ENCODE measurements at regions not wholly inside any gene's neighbourhood (a gene's known extent, or its start where the extent isn't known, plus 50 kb on each side); places are given as distances from the start of the nearest gene placed in this dataset.
"Not testable (repeated sequence)": the region's sequence is repeated elsewhere in the genome, so short reads cannot be mapped to it uniquely, and the experiment has no call there.

DNA sequence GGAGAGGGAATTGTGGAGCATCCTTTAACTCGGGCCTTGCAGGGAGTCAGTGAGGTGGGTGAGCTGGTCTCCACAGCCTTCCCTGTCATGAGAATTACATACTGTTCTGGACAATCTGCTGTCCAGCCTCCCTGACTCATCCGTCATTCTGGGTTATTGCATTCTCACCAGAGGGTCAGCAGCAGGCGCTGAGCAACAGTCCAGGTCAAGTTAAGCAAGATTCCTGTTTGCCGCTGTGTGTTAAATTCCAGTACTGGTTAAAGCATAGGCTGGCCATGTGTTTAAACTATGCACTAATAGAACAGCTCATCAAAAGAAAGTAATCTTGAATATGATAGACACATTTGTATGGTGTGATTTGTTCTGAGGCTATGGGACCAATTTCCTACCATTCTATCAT is 167.1 kb upstream of the LRRC61 start:
- H3K9me3 ChIP-seq (ENCODE audit: control insufficient read depth, insufficient read depth, low read length); H3K4me1 ChIP-seq (ENCODE audit: control insufficient read depth, insufficient read depth, low read length); H3K27ac ChIP-seq (ENCODE audit: low read depth, low read length); H3K27me3 ChIP-seq (ENCODE audit: control insufficient read depth, insufficient read depth, low read length); H3K9ac ChIP-seq (ENCODE audit: low read depth, low read length); H3K4me3 ChIP-seq (ENCODE audit: low read depth, low read length); H3K36me3 ChIP-seq (ENCODE audit: control insufficient read depth, insufficient read depth, low read length): not testable (repeated sequence)

DNA sequence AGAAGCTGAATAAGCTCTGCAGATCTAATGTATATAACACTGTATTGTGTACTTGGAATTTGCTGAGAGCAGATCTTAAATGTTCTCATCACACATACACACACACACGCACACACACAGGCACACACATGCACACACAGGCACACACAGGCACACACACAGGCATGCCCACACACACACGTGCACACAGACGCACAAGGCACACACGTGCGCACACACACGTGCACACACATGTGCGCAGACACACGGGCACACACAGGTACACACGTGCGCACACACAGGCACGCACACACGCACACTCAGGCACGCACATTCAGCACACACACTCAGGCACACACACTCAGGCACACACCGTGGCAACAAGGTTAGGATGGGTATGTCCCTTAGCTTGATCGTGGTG is 164.5 kb upstream of the LRRC61 start:
- not testable (repeated sequence) for H3K4me1 ChIP-seq (ENCODE audit: control insufficient read depth, insufficient read depth, low read length); H3K27me3 ChIP-seq (ENCODE audit: control insufficient read depth, insufficient read depth, low read length); H3K9me3 ChIP-seq (ENCODE audit: control insufficient read depth, insufficient read depth, low read length); H3K36me3 ChIP-seq (ENCODE audit: control insufficient read depth, insufficient read depth, low read length); H3K4me3 ChIP-seq (ENCODE audit: low read depth, low read length); H3K9ac ChIP-seq (ENCODE audit: low read depth, low read length); H3K27ac ChIP-seq (ENCODE audit: low read depth, low read length)

DNA sequence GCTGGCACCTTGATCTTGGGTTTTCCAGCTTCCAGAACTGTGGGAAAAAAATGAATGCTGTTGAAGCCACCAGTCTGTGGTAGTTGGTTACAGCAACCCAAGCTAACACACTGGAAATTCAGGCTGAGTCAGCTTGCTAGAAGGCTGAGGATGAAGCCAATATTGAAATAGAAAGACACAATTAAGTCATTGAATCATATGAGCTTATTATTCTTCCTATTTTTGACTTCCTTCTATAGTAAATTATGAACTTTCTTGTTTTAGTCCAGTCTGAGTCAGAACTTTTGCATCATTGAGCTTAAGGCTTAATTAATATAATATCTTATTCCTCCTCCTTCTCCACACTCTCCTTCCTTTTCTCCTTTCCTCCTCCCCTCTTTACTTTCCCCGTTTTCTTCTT is 153.6 kb upstream of the LRRC61 start:
- H3K9me3 ChIP-seq (ENCODE audit: control insufficient read depth, insufficient read depth, low read length); H3K27me3 ChIP-seq (ENCODE audit: control insufficient read depth, insufficient read depth, low read length); H3K27ac ChIP-seq (ENCODE audit: low read depth, low read length); H3K4me3 ChIP-seq (ENCODE audit: low read depth, low read length); H3K9ac ChIP-seq (ENCODE audit: low read depth, low read length); H3K36me3 ChIP-seq (ENCODE audit: control insufficient read depth, insufficient read depth, low read length); H3K4me1 ChIP-seq (ENCODE audit: control insufficient read depth, insufficient read depth, low read length): not testable (repeated sequence)

DNA sequence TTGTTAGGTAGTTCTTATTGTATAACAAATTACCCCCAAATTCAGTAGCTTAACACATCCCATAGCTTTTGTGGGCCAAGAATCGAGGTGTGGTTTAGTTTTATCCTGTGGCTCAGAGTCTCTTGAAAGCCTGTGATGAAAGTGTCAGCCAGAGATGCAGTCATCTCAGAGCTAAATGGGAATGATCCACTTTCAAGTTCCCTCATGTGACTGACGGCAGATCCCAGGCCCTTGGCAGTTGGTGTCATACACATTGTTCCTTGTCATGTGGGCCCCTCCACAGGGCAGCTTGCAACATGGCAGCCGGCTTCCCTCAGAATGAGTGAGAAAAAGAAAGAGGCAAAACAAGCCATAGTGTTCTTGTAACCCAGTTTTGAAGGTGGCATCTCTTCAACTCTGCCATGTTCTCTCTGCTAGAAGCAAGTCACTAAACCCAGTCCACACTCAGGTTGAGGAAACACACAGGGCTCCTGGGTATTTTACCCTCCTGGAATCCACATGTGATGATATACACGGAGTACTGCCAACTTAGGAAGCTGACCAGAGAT is 153.1 kb upstream of the LRRC61 start:
- H3K36me3 ChIP-seq (ENCODE audit: control insufficient read depth, insufficient read depth, low read length), result not testable (repeated sequence)

DNA sequence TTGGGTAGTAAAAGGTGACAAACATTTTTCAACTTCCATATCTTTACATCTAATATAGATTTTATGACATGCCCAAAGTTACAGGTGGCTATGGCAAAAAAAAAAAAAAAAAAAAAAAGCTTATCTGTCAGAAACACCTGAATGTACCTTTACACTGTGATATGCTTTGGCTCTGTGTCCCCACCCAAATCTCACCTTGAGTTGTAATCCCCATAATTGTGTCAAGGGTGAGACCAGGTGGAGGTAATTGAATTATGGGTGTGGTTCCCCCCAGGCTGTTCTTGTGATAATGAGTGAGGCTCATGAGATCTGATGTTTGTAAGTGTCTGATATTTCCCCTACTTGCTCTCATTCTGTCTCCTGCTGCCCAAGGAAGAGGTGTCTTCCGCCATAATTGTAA is 139.6 kb upstream of the LRRC61 start:
- not testable (repeated sequence) for H3K36me3 ChIP-seq (ENCODE audit: control insufficient read depth, insufficient read depth, low read length); H3K9me3 ChIP-seq (ENCODE audit: control insufficient read depth, insufficient read depth, low read length); H3K4me3 ChIP-seq (ENCODE audit: low read depth, low read length); H3K27me3 ChIP-seq (ENCODE audit: control insufficient read depth, insufficient read depth, low read length); H3K9ac ChIP-seq (ENCODE audit: low read depth, low read length); H3K27ac ChIP-seq (ENCODE audit: low read depth, low read length); H3K4me1 ChIP-seq (ENCODE audit: control insufficient read depth, insufficient read depth, low read length)

More for the DNA sequence above, 153.1 kb upstream of the LRRC61 start:
- not testable (repeated sequence) for H3K27me3 ChIP-seq (ENCODE audit: control insufficient read depth, insufficient read depth, low read length); H3K4me3 ChIP-seq (ENCODE audit: low read depth, low read length); H3K9ac ChIP-seq (ENCODE audit: low read depth, low read length); H3K4me1 ChIP-seq (ENCODE audit: control insufficient read depth, insufficient read depth, low read length); H3K9me3 ChIP-seq (ENCODE audit: control insufficient read depth, insufficient read depth, low read length); H3K27ac ChIP-seq (ENCODE audit: low read depth, low read length)

DNA sequence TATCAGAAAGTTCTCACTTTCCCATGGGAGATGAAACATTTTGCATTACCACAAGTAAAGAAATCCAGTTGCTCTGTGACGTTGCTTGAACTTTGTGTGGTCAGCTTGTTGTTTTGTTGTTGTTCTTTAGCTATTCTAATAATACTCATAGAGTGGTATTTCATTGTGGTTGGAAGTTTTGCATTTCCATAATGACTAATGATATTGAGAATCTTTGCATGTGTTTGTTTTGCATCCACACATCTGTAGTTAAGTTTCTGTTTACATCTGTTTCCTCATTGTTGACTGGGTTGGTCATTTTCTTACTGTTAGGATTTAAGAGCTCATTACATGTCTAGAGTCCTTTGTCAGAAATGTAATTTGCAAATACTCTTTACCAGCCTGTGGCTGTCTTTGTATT is 133.2 kb upstream of the LRRC61 start:
- H3K9ac ChIP-seq (ENCODE audit: low read depth, low read length); H3K36me3 ChIP-seq (ENCODE audit: control insufficient read depth, insufficient read depth, low read length); H3K4me1 ChIP-seq (ENCODE audit: control insufficient read depth, insufficient read depth, low read length): not testable (repeated sequence)

DNA sequence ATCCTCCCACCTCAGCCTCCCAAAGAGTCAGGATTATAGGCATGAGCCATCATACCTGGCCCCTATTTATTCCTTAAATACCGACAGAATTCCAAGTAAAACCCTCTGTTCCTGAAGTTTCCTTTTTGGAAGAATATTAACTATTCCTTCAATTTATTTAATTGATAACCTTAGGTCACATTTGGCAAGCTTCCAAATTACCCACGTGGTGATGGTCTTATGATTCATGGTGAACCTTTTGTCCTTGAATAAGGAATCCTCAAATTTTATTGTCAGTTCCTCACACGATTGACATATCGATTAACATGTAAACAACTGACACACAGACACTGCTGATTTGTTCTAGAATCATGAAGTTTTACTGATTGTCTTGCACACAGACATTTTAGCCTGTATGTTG is 130.6 kb upstream of the LRRC61 start:
- H3K9ac ChIP-seq (ENCODE audit: low read depth, low read length); H3K27ac ChIP-seq (ENCODE audit: low read depth, low read length); H3K4me3 ChIP-seq (ENCODE audit: low read depth, low read length); H3K9me3 ChIP-seq (ENCODE audit: control insufficient read depth, insufficient read depth, low read length); H3K36me3 ChIP-seq (ENCODE audit: control insufficient read depth, insufficient read depth, low read length); H3K4me1 ChIP-seq (ENCODE audit: control insufficient read depth, insufficient read depth, low read length); H3K27me3 ChIP-seq (ENCODE audit: control insufficient read depth, insufficient read depth, low read length): not testable (repeated sequence)

More for the DNA sequence above, 133.2 kb upstream of the LRRC61 start:
- not testable (repeated sequence) for H3K9me3 ChIP-seq (ENCODE audit: control insufficient read depth, insufficient read depth, low read length); H3K27ac ChIP-seq (ENCODE audit: low read depth, low read length); H3K27me3 ChIP-seq (ENCODE audit: control insufficient read depth, insufficient read depth, low read length); H3K4me3 ChIP-seq (ENCODE audit: low read depth, low read length)

DNA sequence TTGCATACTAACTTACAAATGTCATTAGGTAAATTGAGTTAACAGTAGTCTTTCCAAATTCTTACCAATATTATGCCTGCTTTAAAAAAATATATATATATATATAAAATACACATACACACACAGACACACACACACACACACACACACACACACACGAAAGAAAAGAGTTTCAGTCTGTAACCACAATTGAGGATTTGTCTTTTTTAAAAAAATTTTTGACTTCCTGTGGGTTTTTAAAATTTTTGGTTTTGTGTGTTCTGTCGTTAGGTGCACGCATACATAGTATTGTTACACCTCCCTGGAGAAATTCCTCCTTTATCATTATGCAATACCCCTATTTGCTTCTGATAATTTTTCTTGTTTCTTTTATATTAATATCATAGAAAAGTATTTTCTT is 129.3 kb upstream of the LRRC61 start:
- not testable (repeated sequence) for H3K27me3 ChIP-seq (ENCODE audit: control insufficient read depth, insufficient read depth, low read length); H3K4me1 ChIP-seq (ENCODE audit: control insufficient read depth, insufficient read depth, low read length); H3K4me3 ChIP-seq (ENCODE audit: low read depth, low read length); H3K9ac ChIP-seq (ENCODE audit: low read depth, low read length); H3K9me3 ChIP-seq (ENCODE audit: control insufficient read depth, insufficient read depth, low read length); H3K27ac ChIP-seq (ENCODE audit: low read depth, low read length); H3K36me3 ChIP-seq (ENCODE audit: control insufficient read depth, insufficient read depth, low read length)

Measured in HUES48 (cell line).